H1 (cell line): ENCODE measurements at regions not wholly inside any gene's neighbourhood (a gene's known extent, or its start where the extent isn't known, plus 50 kb on each side); places are given as distances from the start of the nearest gene placed in this dataset.

Experiments
- CTCF ChIA-PET: fragments of 300-600 bp; sonication (Branson Sonifier 250); formaldehyde crosslinking; loops from one replicate; lab custom pipeline; 2021; ENCODE audit not compliant: partially characterized antibody; lab: Charles Lee
- POLR2A ChIA-PET: fragments of 300-600 bp; sonication (Branson Sonifier 250); formaldehyde crosslinking; loops from one replicate; lab custom pipeline; 2021; ENCODE audit warnings: inconsistent platforms; ENCODE audit not compliant: partially characterized antibody; lab: Charles Lee
- DNase-seq, 2 experiments: peaks; one replicate each; pipeline versions ENCODE4 v3.0.0 to v3.0.0-alpha.2; 2010 to 2022; ENCODE audit warnings: low spot score in 2 of 2, low read depth in 1 of 2, mixed read lengths in 1 of 2
- FAIRE-seq: peaks from 2 replicates; lab custom pipeline; 2011; peaks lifted over from hg19 to GRCh38; lab: Jason Lieb, UNC
- H2AFZ ChIP-seq: 2 replicates; pipeline ENCODE4 v1.8.1; 2012; ENCODE audit warnings: low read length, inconsistent platforms
- H2AK5ac ChIP-seq: 2 replicates; pipeline ENCODE4 v1.6.1; 2013; ENCODE audit warnings: low read depth, low read length
- H2BK120ac ChIP-seq: replicated peaks from 2 replicates; pipeline ENCODE3; 2013; ENCODE audit warnings: low read depth, low read length, inconsistent platforms
- H2BK12ac ChIP-seq: 2 replicates; pipeline ENCODE4 v1.6.1; 2013; ENCODE audit warnings: low read depth, low read length
- H2BK15ac ChIP-seq: 2 replicates; pipeline ENCODE4 v1.6.1; 2013; ENCODE audit warnings: low read length
- H2BK20ac ChIP-seq: 2 replicates; pipeline ENCODE4 v1.6.1; 2013; ENCODE audit warnings: low read length
- H2BK5ac ChIP-seq: 2 replicates; pipeline ENCODE4 v1.6.1; 2013; ENCODE audit warnings: low read depth, low read length
- H3K14ac ChIP-seq: 2 replicates; pipeline ENCODE4 v1.6.1; 2013; ENCODE audit warnings: inconsistent platforms; ENCODE audit not compliant: insufficient read length
- H3K18ac ChIP-seq: 2 replicates; pipeline ENCODE4 v1.6.1; 2013; ENCODE audit warnings: low read length; ENCODE audit errors: extremely low read depth
- H3K23ac ChIP-seq: 2 replicates; pipeline ENCODE4 v1.6.1; 2013; ENCODE audit warnings: inconsistent platforms; ENCODE audit not compliant: insufficient read length
- H3K23me2 ChIP-seq: 2 replicates; pipeline ENCODE4 v1.6.1; 2013; ENCODE audit warnings: low read depth, low read length
- H3K27ac ChIP-seq: 2 replicates; pipeline ENCODE4 v1.6.1; 2011; ENCODE audit warnings: low read depth, low read length, inconsistent platforms
- H3K27me3 ChIP-seq, 4 experiments: replicated peaks in 1 of 4; 1 replicate in 1 of 4; 2 replicates in 3 of 4; pipeline versions ENCODE4 v1.6.1 to v1.8.1; 2011 to 2013; ENCODE audit warnings: low read length in 3 of 4, mild to moderate bottlenecking in 3 of 4, inconsistent platforms in 2 of 4, mixed read lengths in 2 of 4, moderate library complexity in 1 of 4; ENCODE audit not compliant: control insufficient read depth in 3 of 4, insufficient read depth in 3 of 4; ENCODE audit errors: extremely low read depth in 1 of 4
- H3K36me3 ChIP-seq, 4 experiments: 2 replicates each; pipeline versions ENCODE4 v1.6.1 to v1.8.1; 2011 to 2013; ENCODE audit warnings: mild to moderate bottlenecking in 4 of 4, low read length in 3 of 4, moderate library complexity in 2 of 4, control low read depth in 1 of 4, inconsistent platforms in 1 of 4; ENCODE audit not compliant: insufficient read depth in 4 of 4, control insufficient read depth in 2 of 4
- H3K4ac ChIP-seq: replicated peaks from 2 replicates; pipeline ENCODE3; 2013; ENCODE audit warnings: low read length, low read depth, mixed read lengths, inconsistent platforms; ENCODE audit not compliant: insufficient read length
- H3K4me1 ChIP-seq, 4 experiments: replicated peaks in 1 of 4; 1 replicate in 1 of 4; 2 replicates in 3 of 4; pipeline versions ENCODE4 v1.6.1 to v1.8.1; 2011 to 2013; ENCODE audit warnings: low read length in 3 of 4, inconsistent platforms in 2 of 4, mixed read lengths in 1 of 4; ENCODE audit not compliant: insufficient read depth in 4 of 4, control insufficient read depth in 3 of 4
- H3K4me2 ChIP-seq, 2 experiments: 2 replicates each; pipeline versions ENCODE4 v1.6.1 to v1.8.1; 2011 to 2013; ENCODE audit warnings: low read depth in 2 of 2, low read length in 2 of 2, control low read depth in 1 of 2, inconsistent platforms in 1 of 2, mild to moderate bottlenecking in 1 of 2; ENCODE audit not compliant: insufficient read depth in 1 of 2
- H3K4me3 ChIP-seq, 4 experiments: fragments of 200-600, 300-600 bp in 1 of 4; sonication (generic), shearing (Covaris generic), sonication (Bioruptor Twin) in 1 of 4; 2 replicates each; pipeline versions ENCODE4 v1.5.1 to v1.8.1; 2011 to 2016; ENCODE audit warnings: low read length in 4 of 4, low read depth in 3 of 4, control low read depth in 2 of 4, inconsistent platforms in 2 of 4, mild to moderate bottlenecking in 2 of 4, mixed read lengths in 1 of 4, moderate library complexity in 1 of 4; ENCODE audit not compliant: insufficient read depth in 2 of 4; ENCODE audit errors: extremely low read depth in 1 of 4
- H3K56ac ChIP-seq: replicated peaks from 2 replicates; pipeline ENCODE3; 2013; ENCODE audit warnings: low read depth, mild to moderate bottlenecking, mixed read lengths, low read length, inconsistent platforms; ENCODE audit not compliant: insufficient read length
- H3K79me1 ChIP-seq: 2 replicates; pipeline ENCODE4 v1.6.1; 2013; ENCODE audit warnings: low read depth, low read length, control low read depth
- H3K79me2 ChIP-seq, 2 experiments: 2 replicates each; pipeline versions ENCODE4 v1.6.1 to v1.8.1; 2012 to 2013; ENCODE audit warnings: low read length in 2 of 2, mild to moderate bottlenecking in 2 of 2, inconsistent platforms in 1 of 2; ENCODE audit not compliant: insufficient read depth in 2 of 2, control insufficient read depth in 1 of 2
- H3K9ac ChIP-seq, 4 experiments: replicated peaks in 1 of 4; 1 replicate in 1 of 4; 2 replicates in 3 of 4; pipeline versions ENCODE4 v1.6.1 to v1.8.1; 2011 to 2013; ENCODE audit warnings: low read depth in 3 of 4, low read length in 3 of 4, control low read depth in 2 of 4, mild to moderate bottlenecking in 2 of 4, moderate library complexity in 2 of 4, inconsistent platforms in 1 of 4; ENCODE audit errors: extremely low read depth in 1 of 4
- H3K9me3 ChIP-seq, 2 experiments: 2 replicates each; pipeline versions ENCODE4 v1.6.1 to v1.8.1; 2012 to 2013; ENCODE audit warnings: mild to moderate bottlenecking in 2 of 2, moderate library complexity in 2 of 2, control low read depth in 1 of 2, inconsistent platforms in 1 of 2, low read depth in 1 of 2, low read length in 1 of 2, mixed read lengths in 1 of 2; ENCODE audit not compliant: insufficient read depth in 2 of 2
- H4K20me1 ChIP-seq, 2 experiments: replicated peaks in 1 of 2; 2 replicates each; pipeline versions ENCODE3 to v1.8.1; 2011 to 2013; ENCODE audit warnings: inconsistent platforms in 2 of 2, low read length in 2 of 2, mild to moderate bottlenecking in 1 of 2; ENCODE audit not compliant: insufficient read depth in 2 of 2, control insufficient read depth in 1 of 2
- H4K5ac ChIP-seq: 2 replicates; pipeline ENCODE4 v1.6.1; 2013; ENCODE audit warnings: low read length, low read depth, mixed read lengths, inconsistent platforms; ENCODE audit not compliant: insufficient read length
- H4K8ac ChIP-seq: 2 replicates; pipeline ENCODE4 v1.8.0; 2013; ENCODE audit warnings: mild to moderate bottlenecking, moderate library complexity, low read length, inconsistent platforms; ENCODE audit not compliant: insufficient read depth; ENCODE audit errors: extremely low read depth
- H4K91ac ChIP-seq: replicated peaks from 2 replicates; pipeline ENCODE3; 2013; ENCODE audit warnings: low read length, mixed read lengths, inconsistent platforms; ENCODE audit not compliant: insufficient read length
- ASH2L ChIP-seq: fragments of 200-600, 300-600 bp; sonication (generic); IDR thresholded peaks from one replicate; pipeline ENCODE4 v1.7.1; 2017; ENCODE audit warnings: low read length
- BRCA1 ChIP-seq: IDR thresholded peaks from 2 replicates; pipeline ENCODE4 v1.6.1; 2012; ENCODE audit warnings: low read depth, low read length, improper control_type of control experiment
- CBX5 ChIP-seq: fragments of 300-800, 300-1000 bp; sonication (generic); IDR thresholded peaks from 2 replicates; pipeline ENCODE4 v1.7.1; 2016; ENCODE audit warnings: antibody characterized with exemption, low read length, low read depth
- CTBP2 ChIP-seq: IDR thresholded peaks from 2 replicates; pipeline ENCODE4 v1.7.0; 2011; ENCODE audit warnings: borderline replicate concordance, mild to moderate bottlenecking, moderate library complexity, mixed read lengths, low read length; ENCODE audit not compliant: insufficient read depth, insufficient read length
- GTF2F1 ChIP-seq: IDR thresholded peaks from 2 replicates; pipeline ENCODE4 v1.6.1; 2012; ENCODE audit warnings: low read depth, low read length, improper control_type of control experiment, borderline replicate concordance
- HDAC6 ChIP-seq: IDR thresholded peaks from one replicate; pipeline ENCODE4 v1.7.1; 2012; ENCODE audit warnings: low read depth, mild to moderate bottlenecking, inconsistent platforms, low read length, moderate library complexity
- JUND ChIP-seq: IDR thresholded peaks from 2 replicates; pipeline ENCODE4 v1.6.1; 2011; ENCODE audit warnings: mild to moderate bottlenecking, improper control_type of control experiment, low read length
- KDM1A ChIP-seq: fragments of 200-600, 300-600 bp; sonication (generic); IDR thresholded peaks from 2 replicates; pipeline ENCODE4 v1.7.1; 2016; ENCODE audit warnings: mild to moderate bottlenecking, low read length, borderline replicate concordance
- MAFK ChIP-seq: IDR thresholded peaks from 2 replicates; pipeline ENCODE4 v1.6.1; 2012; ENCODE audit warnings: low read depth, mild to moderate bottlenecking, improper control_type of control experiment, low read length
- POLR2AphosphoS5 ChIP-seq: IDR thresholded peaks from 2 replicates; pipeline ENCODE4 v1.6.1; 2011; ENCODE audit warnings: low read depth, low read length
- SIRT6 ChIP-seq: IDR thresholded peaks from one replicate; pipeline ENCODE4 v1.7.1; 2012; ENCODE audit warnings: low read length, inconsistent platforms
- SP1 ChIP-seq: IDR thresholded peaks from 2 replicates; pipeline ENCODE4 v1.6.1; 2011; ENCODE audit warnings: low read depth, low read length
- SP2 ChIP-seq: IDR thresholded peaks from 2 replicates; pipeline ENCODE4 v1.6.1; 2012; ENCODE audit warnings: mild to moderate bottlenecking, low read length, inconsistent platforms
- YY1 ChIP-seq: IDR thresholded peaks from 2 replicates; pipeline ENCODE4 v1.6.1; 2011; ENCODE audit warnings: low read depth, mild to moderate bottlenecking, low read length
- ZNF274 ChIP-seq: IDR thresholded peaks from 2 replicates; pipeline ENCODE4 v1.7.0; 2012; ENCODE audit warnings: low read length, borderline replicate concordance; ENCODE audit errors: extremely low read depth
- WGBS, 2 experiments: shearing (Covaris generic) in 1 of 2; methylation state at CpG; one replicate each; pipeline versions ENCODE4 v1.1.6 to v1.1.7; 2013 to 2015; ENCODE audit warnings: low lambda C conversion rate in 2 of 2, mixed read lengths in 2 of 2, inconsistent platforms in 1 of 2, low coverage in 1 of 2, missing lambda C conversion rate in 1 of 2; ENCODE audit not compliant: insufficient replicate concordance in 2 of 2, insufficient coverage in 1 of 2, insufficient read length in 1 of 2; ENCODE audit errors: extremely low coverage in 1 of 2, missing lambda C conversion rate in 1 of 2; 5-methylcytosine and 5-hydroxymethylcytosine counted together
- TF ChIP-seq, protein P1 (sequence below): IDR thresholded peaks from 2 replicates; pipeline ENCODE4 v1.6.1; 2011; ENCODE audit warnings: low read length, improper control_type of control experiment

DNA sequence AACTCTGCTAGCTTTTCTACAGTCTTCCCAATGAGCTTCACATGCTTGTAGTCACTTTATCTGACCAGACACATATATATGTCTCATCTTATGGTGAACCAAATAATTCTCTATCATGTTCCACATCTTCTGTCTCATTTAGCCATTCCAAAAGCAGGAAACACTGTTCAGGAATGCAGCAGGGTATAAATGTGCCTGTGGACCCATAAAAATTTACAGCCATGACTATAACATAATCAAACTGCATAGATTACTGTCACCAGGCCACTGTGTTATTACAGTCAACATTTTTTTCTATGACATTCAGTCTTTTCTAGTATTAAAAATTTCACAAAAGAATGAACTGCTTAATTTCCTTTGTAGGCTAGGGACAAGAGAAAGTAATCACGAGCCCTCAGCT is 170.0 kb upstream of the NPY2R start:
- Histone ChIP-seq H3K27me3 (no peaks in the 10 kb centered on the region), H3K27ac (no peak overlapping the region), H3K9ac (no peak overlapping the region), H3K79me2 (no peaks in the 10 kb centered on the region), H4K8ac (no peak overlapping the region), H2AK5ac (no peak overlapping the region), H4K20me1 (no peaks in the 10 kb centered on the region), H3K23me2 (no peaks in the 10 kb centered on the region), H3K56ac (no peak overlapping the region), H3K4me2 (no peak overlapping the region), H3K9me3 (no peaks in the 10 kb centered on the region), H3K14ac (no peak overlapping the region), H2BK12ac (no peak overlapping the region), H3K23ac (no peak overlapping the region), H3K4me1 (no peaks in the 10 kb centered on the region), H4K91ac (no peak overlapping the region), H3K4me3 (no peak overlapping the region), H3K36me3 (no peaks in the 10 kb centered on the region), H3K4ac (no peak overlapping the region), H4K5ac (no peak overlapping the region), H2BK5ac (no peak overlapping the region), H2BK20ac (no peak overlapping the region), H2AFZ (no peak overlapping the region), H2BK120ac (no peak overlapping the region), H2BK15ac (no peak overlapping the region), H3K18ac (no peak overlapping the region), H3K79me1 (no peaks in the 10 kb centered on the region)
- 90% methylated on average over 1 of the region's 1 CpG; no CpG with 5 or more reads in 1 of the 2 experiments for WGBS, 2 experiments
- DNase-seq (no peak), FAIRE-seq (no peak)
- ChIA-PET CTCF (interaction anchor here (1.5 to 5.4 kb wide), 3 partner anchors 8 to 169 kb away, joined by 6 to 51 read pairs (median 6); no protein-coding TSS in a partner anchor), POLR2A (no interaction called here)
- no peak for TF ChIP-seq POLR2AphosphoS5
- TF ChIP-seq YY1, result no peak
- TF ChIP-seq, protein P1, sequence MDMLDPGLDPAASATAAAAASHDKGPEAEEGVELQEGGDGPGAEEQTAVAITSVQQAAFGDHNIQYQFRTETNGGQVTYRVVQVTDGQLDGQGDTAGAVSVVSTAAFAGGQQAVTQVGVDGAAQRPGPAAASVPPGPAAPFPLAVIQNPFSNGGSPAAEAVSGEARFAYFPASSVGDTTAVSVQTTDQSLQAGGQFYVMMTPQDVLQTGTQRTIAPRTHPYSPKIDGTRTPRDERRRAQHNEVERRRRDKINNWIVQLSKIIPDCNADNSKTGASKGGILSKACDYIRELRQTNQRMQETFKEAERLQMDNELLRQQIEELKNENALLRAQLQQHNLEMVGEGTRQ, result no peak
- TF ChIP-seq KDM1A, result no peak
- no peak for TF ChIP-seq MAFK
- no peak for TF ChIP-seq HDAC6
- no peak for TF ChIP-seq BRCA1
- TF ChIP-seq SP1, result no peak
- TF ChIP-seq JUND, result no peak
- no peak for TF ChIP-seq GTF2F1
- no peak for TF ChIP-seq ZNF274
- no peak for TF ChIP-seq CBX5
- TF ChIP-seq CTBP2, result no peak
- no peak for TF ChIP-seq SP2
- TF ChIP-seq ASH2L, result no peak
- no peak for TF ChIP-seq SIRT6
